GM12878 (cell line): ENCODE measurements at regions not wholly inside any gene's neighbourhood (a gene's known extent, or its start where the extent isn't known, plus 50 kb on each side); places are given as distances from the start of the nearest gene placed in this dataset.

ENCODE experiments used
- BHLHE40 ChIP-seq, 2 experiments: fragments of 450-650 bp in 1 of 2; IDR thresholded peaks; 2 replicates each; pipeline ENCODE4 v1.6.1; 2011 to 2017; ENCODE audit warnings: low read depth in 2 of 2, borderline replicate concordance in 1 of 2, improper control_type of control experiment in 1 of 2, low read length in 1 of 2, mild to moderate bottlenecking in 1 of 2
- EP300 ChIP-seq, 2 experiments: fragments of 150-350 bp in 1 of 2; IDR thresholded peaks; 2 replicates each; pipeline ENCODE4 v1.6.1; 2011 to 2012; ENCODE audit warnings: low read depth in 2 of 2, low read length in 2 of 2, borderline replicate concordance in 1 of 2, improper control_type of control experiment in 1 of 2, inconsistent platforms in 1 of 2; ENCODE audit not compliant: control insufficient read depth in 1 of 2
- EZH2 ChIP-seq: IDR thresholded peaks from 2 replicates; pipeline ENCODE4 v1.6.1; 2012; ENCODE audit warnings: low read depth, mild to moderate bottlenecking, control low read depth, inconsistent platforms, low read length, borderline replicate concordance; ENCODE audit not compliant: control insufficient read depth
- HDGF ChIP-seq: fragments of 450-650 bp; IDR thresholded peaks from 2 replicates; pipeline ENCODE4 v1.6.1; 2016; ENCODE audit warnings: antibody characterized with exemption
- NBN ChIP-seq: fragments of 450-650 bp; IDR thresholded peaks from 2 replicates; pipeline ENCODE4 v1.6.1; 2016
- POLR2A ChIP-seq: IDR thresholded peaks from 2 replicates; pipeline ENCODE4 v1.6.1; 2011; ENCODE audit warnings: low read depth, mild to moderate bottlenecking, low read length
- SMC3 ChIP-seq: IDR thresholded peaks from 2 replicates; pipeline ENCODE4 v1.6.1; 2011; ENCODE audit warnings: low read length, improper control_type of control experiment, borderline replicate concordance
- SUPT20H ChIP-seq: IDR thresholded peaks from 2 replicates; pipeline ENCODE4 v1.6.1; 2011; ENCODE audit warnings: low read depth, mild to moderate bottlenecking, low read length, moderate library complexity, borderline replicate concordance; ENCODE audit not compliant: control insufficient read depth
- TCF3 ChIP-seq: IDR thresholded peaks from 2 replicates; pipeline ENCODE4 v1.6.1; 2012; ENCODE audit warnings: low read depth, mild to moderate bottlenecking, low read length, borderline replicate concordance; ENCODE audit not compliant: insufficient read depth
- USF1 ChIP-seq: IDR thresholded peaks from 2 replicates; pipeline ENCODE4 v1.6.1; 2011; ENCODE audit warnings: borderline replicate concordance, low read depth, mild to moderate bottlenecking, moderate library complexity, mixed read lengths, low read length; ENCODE audit not compliant: insufficient read depth; ENCODE audit errors: extremely low read length

- peak; percentile 24; the same call in 1 of the 2 replicates for TF ChIP-seq SMC3
- no peak for TF ChIP-seq EP300 (IDR thresholded peaks at IDR 0.05; ENCODE audit: borderline replicate concordance in 1 of 2, control insufficient read depth in 1 of 2, low read depth in 2 of 2, low read length in 2 of 2)
- TF ChIP-seq SUPT20H, result no peak
- TF ChIP-seq EZH2, result no peak
- TF ChIP-seq POLR2A, result no peak
- no peak for TF ChIP-seq BHLHE40 (IDR thresholded peaks at IDR 0.05; ENCODE audit: borderline replicate concordance in 1 of 2, low read depth in 2 of 2, low read length in 1 of 2)
- TF ChIP-seq NBN, result no peak
- no peak for TF ChIP-seq TCF3
- TF ChIP-seq USF1, result no peak
- no peak for TF ChIP-seq HDGF
Observed at GRCh38 chr2:175309799-175310198, 128.3 kb upstream of the ATP5MC3 start.
